ENCODE measurements at regions not wholly inside any gene's neighbourhood (a gene's known extent, or its start where the extent isn't known, plus 50 kb on each side); places are given as distances from the start of the nearest gene placed in this dataset.

DNA sequence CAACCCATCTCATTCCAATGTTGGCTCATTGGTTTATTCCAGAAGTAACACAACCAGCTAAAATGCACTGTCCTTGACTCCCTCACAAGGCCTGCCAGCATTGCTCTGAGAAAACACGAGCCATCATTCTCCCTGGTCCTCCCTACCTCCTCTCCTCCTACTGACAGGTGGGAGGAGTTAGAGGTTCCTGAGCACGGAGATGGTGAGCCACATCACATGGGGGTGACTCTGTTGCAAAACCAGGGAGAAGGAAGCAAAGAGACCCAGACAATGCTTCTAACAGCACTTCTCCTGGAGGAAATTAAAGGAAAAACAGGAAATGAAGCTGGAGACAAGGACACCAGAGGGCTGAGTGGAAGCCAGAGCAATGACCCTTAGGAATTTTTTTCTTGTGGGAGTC is 667.4 kb downstream of the NTRK3 start:
- TF ChIP-seq EZH2 (IDR thresholded peaks at IDR 0.05; ENCODE audit: borderline replicate concordance, low read depth, low read length, severe bottlenecking) = no peak
- TF ChIP-seq, protein P1, sequence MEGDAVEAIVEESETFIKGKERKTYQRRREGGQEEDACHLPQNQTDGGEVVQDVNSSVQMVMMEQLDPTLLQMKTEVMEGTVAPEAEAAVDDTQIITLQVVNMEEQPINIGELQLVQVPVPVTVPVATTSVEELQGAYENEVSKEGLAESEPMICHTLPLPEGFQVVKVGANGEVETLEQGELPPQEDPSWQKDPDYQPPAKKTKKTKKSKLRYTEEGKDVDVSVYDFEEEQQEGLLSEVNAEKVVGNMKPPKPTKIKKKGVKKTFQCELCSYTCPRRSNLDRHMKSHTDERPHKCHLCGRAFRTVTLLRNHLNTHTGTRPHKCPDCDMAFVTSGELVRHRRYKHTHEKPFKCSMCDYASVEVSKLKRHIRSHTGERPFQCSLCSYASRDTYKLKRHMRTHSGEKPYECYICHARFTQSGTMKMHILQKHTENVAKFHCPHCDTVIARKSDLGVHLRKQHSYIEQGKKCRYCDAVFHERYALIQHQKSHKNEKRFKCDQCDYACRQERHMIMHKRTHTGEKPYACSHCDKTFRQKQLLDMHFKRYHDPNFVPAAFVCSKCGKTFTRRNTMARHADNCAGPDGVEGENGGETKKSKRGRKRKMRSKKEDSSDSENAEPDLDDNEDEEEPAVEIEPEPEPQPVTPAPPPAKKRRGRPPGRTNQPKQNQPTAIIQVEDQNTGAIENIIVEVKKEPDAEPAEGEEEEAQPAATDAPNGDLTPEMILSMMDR (IDR thresholded peaks at IDR 0.05; ENCODE audit: borderline replicate concordance, extremely low read depth, low read length, poor library complexity, severe bottlenecking) = no peak
